ENCODE measurements at regions not wholly inside any gene's neighbourhood (a gene's known extent, or its start where the extent isn't known, plus 50 kb on each side); places are given as distances from the start of the nearest gene placed in this dataset.

DNA sequence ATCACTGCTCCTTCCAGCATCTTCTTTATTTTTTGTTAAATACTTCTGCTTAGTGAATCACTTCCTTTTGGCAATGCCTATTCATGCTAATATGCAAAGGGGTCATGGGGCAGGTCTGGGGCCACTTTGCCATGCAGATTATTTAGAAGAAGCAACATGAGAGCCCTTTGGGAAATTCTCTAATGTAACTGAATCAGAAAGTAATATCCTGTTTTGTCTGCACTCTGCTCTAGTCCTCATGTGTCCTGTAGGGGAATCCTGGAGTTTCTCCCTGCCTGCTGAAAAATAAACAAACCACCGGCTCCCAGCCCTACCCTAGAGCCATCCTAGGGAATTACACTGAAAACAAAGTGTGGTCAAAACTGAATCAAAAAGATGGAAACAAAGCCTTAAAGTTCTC is 176.5 kb upstream of the POU2AF2 start:
- TF ChIP-seq, protein P1, sequence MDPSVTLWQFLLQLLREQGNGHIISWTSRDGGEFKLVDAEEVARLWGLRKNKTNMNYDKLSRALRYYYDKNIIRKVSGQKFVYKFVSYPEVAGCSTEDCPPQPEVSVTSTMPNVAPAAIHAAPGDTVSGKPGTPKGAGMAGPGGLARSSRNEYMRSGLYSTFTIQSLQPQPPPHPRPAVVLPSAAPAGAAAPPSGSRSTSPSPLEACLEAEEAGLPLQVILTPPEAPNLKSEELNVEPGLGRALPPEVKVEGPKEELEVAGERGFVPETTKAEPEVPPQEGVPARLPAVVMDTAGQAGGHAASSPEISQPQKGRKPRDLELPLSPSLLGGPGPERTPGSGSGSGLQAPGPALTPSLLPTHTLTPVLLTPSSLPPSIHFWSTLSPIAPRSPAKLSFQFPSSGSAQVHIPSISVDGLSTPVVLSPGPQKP (IDR thresholded peaks at IDR 0.05; ENCODE audit: low read depth, low read length), result no peak
- TF ChIP-seq LARP7 (IDR thresholded peaks at IDR 0.05) (no peak), PAX5 (IDR thresholded peaks at IDR 0.05; ENCODE audit: borderline replicate concordance, low read depth, low read length) (no peak), KAT2A (conservative IDR thresholded peaks at IDR 0.05; ENCODE audit: control insufficient read depth, low read depth, low read length) (no peak)
- ATAC-seq, result no peak
- Histone ChIP-seq H3K36me3 (ENCODE audit: control insufficient read depth in 2 of 2, insufficient read depth in 2 of 2, low read length in 1 of 2) (no peaks in the 10 kb centered on the region), H4K20me1 (ENCODE audit: control insufficient read depth, insufficient read depth) (no peaks in the 10 kb centered on the region), H3K27ac (ENCODE audit: control insufficient read depth, insufficient read depth) (no peak overlapping the region), H3K4me2 (ENCODE audit: control insufficient read depth, insufficient read depth) (no peak overlapping the region), H3K4me1 (ENCODE audit: control insufficient read depth, insufficient read depth, low read length) (no peaks in the 10 kb centered on the region), H3K9ac (ENCODE audit: control insufficient read depth, insufficient read depth, low read length) (no peak overlapping the region), H3K9me3 (replicated peaks; ENCODE audit: control insufficient read depth, insufficient read depth, low read length) (peaks cover 2% of the 10 kb centered on the region; the same call in 1 of the 3 replicates), H2AFZ (ENCODE audit: control insufficient read depth, low read depth, low read length) (no peak overlapping the region), H3K4me3 (no peak overlapping the region), H3K79me2 (ENCODE audit: control insufficient read depth, insufficient read depth, low read length) (no peaks in the 10 kb centered on the region), H3K27me3 (replicated peaks in 1 of 2; ENCODE audit: control insufficient read depth in 2 of 2, insufficient read depth in 2 of 2, low read length in 1 of 2) (no peaks in the 10 kb centered on the region; a peak in 1 of 4 replicates)
- in situ Hi-C loops (cut with MboI) (no loop called here), intact Hi-C loops (cut with micrococcal nuclease; ENCODE audit: unreplicated experiment) (no loop called here)
- ChIA-PET SMC1A (ENCODE audit: uncharacterized antibody, unreplicated experiment) (no interaction called here), RAD21 (ENCODE audit: unreplicated experiment) (no interaction called here), POLR2A (no interaction called here), CTCF (no interaction called here)
- DNase-seq (ENCODE audit: low read depth, low spot score), result no peak
- BruUV-seq (replicated peaks), result no TSS peak
- FAIRE-seq, result no peak
- 35% methylated on average over 1 of the region's 1 CpG for WGBS (ENCODE audit: insufficient coverage, insufficient replicate concordance, low lambda C conversion rate, missing lambda C conversion rate)

GRCh38 chr11:111067994-111068393 is 177.5 kb upstream of the POU2AF2 start:
- ChIA-PET SMC1A (ENCODE audit: uncharacterized antibody, unreplicated experiment) (no interaction called here), CTCF (no interaction called here), RAD21 (ENCODE audit: unreplicated experiment) (no interaction called here), POLR2A (no interaction called here)
- H3K4me2 ChIP-seq (ENCODE audit: control insufficient read depth, insufficient read depth), result no peak overlapping the region
- WGBS (ENCODE audit: insufficient coverage, insufficient replicate concordance, low lambda C conversion rate, missing lambda C conversion rate), result 0% methylated on average over 1 of the region's 1 CpG
- DNase-seq (ENCODE audit: low read depth, low spot score) (no peak), ATAC-seq (no peak), FAIRE-seq (no peak)
- in situ Hi-C loops (cut with MboI) (no loop called here), intact Hi-C loops (cut with micrococcal nuclease; ENCODE audit: unreplicated experiment) (no loop called here)
- H3K79me2 ChIP-seq (ENCODE audit: control insufficient read depth, insufficient read depth, low read length), result no peaks in the 10 kb centered on the region
- no peaks in the 10 kb centered on the region for H4K20me1 ChIP-seq (ENCODE audit: control insufficient read depth, insufficient read depth)
- H3K27me3 ChIP-seq (replicated peaks in 1 of 2; ENCODE audit: control insufficient read depth in 2 of 2, insufficient read depth in 2 of 2, low read length in 1 of 2), result no peaks in the 10 kb centered on the region; a peak in 1 of 4 replicates
- no peak for TF ChIP-seq ZBTB33 (IDR thresholded peaks at IDR 0.05)
- TF ChIP-seq KAT2A (conservative IDR thresholded peaks at IDR 0.05; ENCODE audit: control insufficient read depth, low read depth, low read length), result no peak
- no peak for TF ChIP-seq MEF2B (IDR thresholded peaks at IDR 0.05; ENCODE audit: partially characterized antibody, poor library complexity, severe bottlenecking)
- no peak for TF ChIP-seq TBL1XR1 (IDR thresholded peaks at IDR 0.05; ENCODE audit: low read depth, low read length)
- no peak for TF ChIP-seq NR2F1 (conservative IDR thresholded peaks at IDR 0.05)
- H3K4me1 ChIP-seq (ENCODE audit: control insufficient read depth, insufficient read depth, low read length), result no peaks in the 10 kb centered on the region
- no peak overlapping the region for H3K9ac ChIP-seq (ENCODE audit: control insufficient read depth, insufficient read depth, low read length)
- H3K9me3 ChIP-seq (replicated peaks; ENCODE audit: control insufficient read depth, insufficient read depth, low read length), result peaks cover 2% of the 10 kb centered on the region; the same call in 1 of the 3 replicates
- H3K36me3 ChIP-seq (ENCODE audit: control insufficient read depth in 2 of 2, insufficient read depth in 2 of 2, low read length in 1 of 2), result no peaks in the 10 kb centered on the region
- no peak overlapping the region for H3K27ac ChIP-seq (ENCODE audit: control insufficient read depth, insufficient read depth)
- H3K4me3 ChIP-seq, result no peak overlapping the region
- no peak overlapping the region for H2AFZ ChIP-seq (ENCODE audit: control insufficient read depth, low read depth, low read length)
- BruUV-seq (replicated peaks), result no TSS peak

All from GM12878 (cell line).